SU-DHL-6 (cell line): ENCODE measurements at regions not wholly inside any gene's neighbourhood (a gene's known extent, or its start where the extent isn't known, plus 50 kb on each side); places are given as distances from the start of the nearest gene placed in this dataset.

Experiments
- H2AFZ ChIP-seq: fragments of 200-600 bp; sonication (generic); 2 replicates; pipeline ENCODE4 v1.6.1; 2014; ENCODE audit warnings: low read depth, mild to moderate bottlenecking, moderate library complexity, mixed read lengths, antibody characterized with exemption, low read length; ENCODE audit not compliant: severe bottlenecking
- H3F3A ChIP-seq: fragments of 200-600 bp; shearing (Covaris generic); 2 replicates; pipeline ENCODE4 v1.6.0; 2016; ENCODE audit warnings: antibody characterized with exemption, mild to moderate bottlenecking; ENCODE audit not compliant: insufficient read depth
- H3K27ac ChIP-seq: fragments of 200-600 bp; sonication (generic); 2 replicates; pipeline ENCODE4 v1.5.1; 2016; ENCODE audit warnings: low read depth, mild to moderate bottlenecking, low read length, moderate library complexity, mixed read lengths
- H3K27me3 ChIP-seq: fragments of 200-600 bp; sonication (generic), shearing (Covaris generic); 2 replicates; pipeline ENCODE4 v1.6.0; 2014; ENCODE audit warnings: mild to moderate bottlenecking, low read length
- H3K36me3 ChIP-seq: fragments of 200-600 bp; sonication (generic); 2 replicates; pipeline ENCODE4 v1.6.1; 2014; ENCODE audit warnings: mild to moderate bottlenecking, low read length, mixed read lengths
- H3K4me2 ChIP-seq: fragments of 300-600, 200-600 bp; shearing (Covaris generic), sonication (generic); 2 replicates; pipeline ENCODE4 v1.6.0; 2014; ENCODE audit warnings: low read length, low read depth, mild to moderate bottlenecking; ENCODE audit not compliant: poor library complexity, severe bottlenecking
- H3K4me3 ChIP-seq: fragments of 200-600 bp; sonication (generic); 2 replicates; pipeline ENCODE4 v1.5.1; 2014; ENCODE audit warnings: antibody characterized with exemption, low read length, mild to moderate bottlenecking, mixed read lengths; ENCODE audit not compliant: insufficient read depth, poor library complexity, severe bottlenecking
- H3K79me2 ChIP-seq: fragments of 200-600 bp; sonication (generic); 2 replicates; pipeline ENCODE4 v1.6.1; 2014; ENCODE audit warnings: mild to moderate bottlenecking, low read length, moderate library complexity; ENCODE audit not compliant: insufficient read depth
- H3K9ac ChIP-seq: fragments of 200-600 bp; sonication (generic); 2 replicates; pipeline ENCODE4 v1.7.0; 2014; ENCODE audit warnings: mild to moderate bottlenecking, low read length
- H3K9me2 ChIP-seq: fragments of 200-600 bp; sonication (generic); replicated peaks from 2 replicates; pipeline ENCODE4 v1.6.1; 2014; ENCODE audit warnings: low read length; ENCODE audit not compliant: insufficient read depth
- H3K9me3 ChIP-seq: fragments of 200-600 bp; sonication (generic); 2 replicates; pipeline ENCODE4 v1.6.1; 2014; ENCODE audit warnings: low read length, mixed read lengths; ENCODE audit not compliant: insufficient read depth
- H4K20me1 ChIP-seq: fragments of 200-600 bp; sonication (generic); 2 replicates; pipeline ENCODE4 v1.6.1; 2014; ENCODE audit warnings: low read depth, mild to moderate bottlenecking, antibody characterized with exemption, low read length, moderate library complexity, mixed read lengths
- EZH2phosphoT487 ChIP-seq: fragments of 200-600 bp; sonication (generic), shearing (Covaris generic); conservative IDR thresholded peaks from 2 replicates; pipeline ENCODE4 v1.6.1; 2018; ENCODE audit warnings: mild to moderate bottlenecking, antibody characterized with exemption, low read length, moderate library complexity, mixed read lengths
- TF ChIP-seq, protein P1 (sequence below): fragments of 200-600 bp; sonication (generic); IDR thresholded peaks from one replicate; pipeline ENCODE4 v1.5.1; 2017; ENCODE audit warnings: antibody characterized with exemption, mild to moderate bottlenecking, low read length, moderate library complexity; ENCODE audit not compliant: insufficient read depth, poor library complexity, severe bottlenecking

DNA sequence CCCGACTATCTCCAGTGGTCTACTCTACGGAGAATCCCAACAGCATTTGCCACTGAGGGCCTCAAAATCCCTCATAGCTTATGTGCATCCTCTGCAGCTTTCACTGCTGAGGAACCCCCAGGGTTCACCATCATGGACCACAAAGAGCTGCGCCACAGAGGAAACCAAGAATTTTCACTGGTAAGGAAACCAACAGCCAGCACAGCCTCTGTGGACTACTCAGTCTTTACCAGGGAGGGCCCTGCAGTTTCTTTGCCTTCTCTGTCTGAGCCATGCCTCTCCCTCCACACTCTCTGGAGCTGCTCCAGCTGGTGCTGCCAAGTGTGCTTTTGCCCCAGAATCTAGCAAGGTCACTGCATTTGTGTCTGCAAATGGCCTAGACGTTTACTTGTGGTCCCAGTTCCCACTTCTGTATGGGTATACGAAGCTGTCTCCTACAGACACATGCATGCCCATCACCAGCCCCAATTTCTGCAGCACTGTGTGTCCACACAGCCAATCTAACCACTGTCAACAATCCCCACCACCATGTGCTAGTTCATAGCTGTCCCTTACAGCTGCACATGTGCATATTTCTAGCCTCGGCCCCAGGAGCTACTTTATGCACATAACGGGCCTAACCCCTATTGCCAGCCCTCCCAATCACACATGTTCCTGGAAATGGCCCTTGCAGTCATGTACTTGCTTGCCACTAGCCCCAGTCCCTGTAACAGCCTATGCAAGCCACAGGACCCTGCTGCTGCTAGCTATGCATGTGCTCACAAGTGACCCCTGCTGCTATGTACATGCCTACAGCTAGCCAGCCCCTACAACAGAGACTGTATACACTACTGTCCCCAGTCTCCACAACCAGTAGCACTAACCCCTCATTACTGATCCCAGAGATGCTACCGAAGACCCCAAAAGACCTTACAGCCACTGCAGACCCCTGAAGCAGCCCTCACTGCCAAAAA is 1437.4 kb downstream of the CDH11 start:
- H4K20me1 ChIP-seq: no peaks in the 10 kb centered on the region
- H3F3A ChIP-seq: no peaks in the 10 kb centered on the region
- no peak overlapping the region for H2AFZ ChIP-seq
- no peaks in the 10 kb centered on the region for H3K9me3 ChIP-seq
- no peaks in the 10 kb centered on the region for H3K27me3 ChIP-seq
- H3K4me3 ChIP-seq: no peak overlapping the region
- no peaks in the 10 kb centered on the region for H3K79me2 ChIP-seq
- no peaks in the 10 kb centered on the region for H3K9me2 ChIP-seq
- H3K4me2 ChIP-seq: no peak overlapping the region
- H3K36me3 ChIP-seq: no peaks in the 10 kb centered on the region
- no peak overlapping the region for H3K9ac ChIP-seq
- TF ChIP-seq, protein P1, sequence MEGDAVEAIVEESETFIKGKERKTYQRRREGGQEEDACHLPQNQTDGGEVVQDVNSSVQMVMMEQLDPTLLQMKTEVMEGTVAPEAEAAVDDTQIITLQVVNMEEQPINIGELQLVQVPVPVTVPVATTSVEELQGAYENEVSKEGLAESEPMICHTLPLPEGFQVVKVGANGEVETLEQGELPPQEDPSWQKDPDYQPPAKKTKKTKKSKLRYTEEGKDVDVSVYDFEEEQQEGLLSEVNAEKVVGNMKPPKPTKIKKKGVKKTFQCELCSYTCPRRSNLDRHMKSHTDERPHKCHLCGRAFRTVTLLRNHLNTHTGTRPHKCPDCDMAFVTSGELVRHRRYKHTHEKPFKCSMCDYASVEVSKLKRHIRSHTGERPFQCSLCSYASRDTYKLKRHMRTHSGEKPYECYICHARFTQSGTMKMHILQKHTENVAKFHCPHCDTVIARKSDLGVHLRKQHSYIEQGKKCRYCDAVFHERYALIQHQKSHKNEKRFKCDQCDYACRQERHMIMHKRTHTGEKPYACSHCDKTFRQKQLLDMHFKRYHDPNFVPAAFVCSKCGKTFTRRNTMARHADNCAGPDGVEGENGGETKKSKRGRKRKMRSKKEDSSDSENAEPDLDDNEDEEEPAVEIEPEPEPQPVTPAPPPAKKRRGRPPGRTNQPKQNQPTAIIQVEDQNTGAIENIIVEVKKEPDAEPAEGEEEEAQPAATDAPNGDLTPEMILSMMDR: no peak
- TF ChIP-seq EZH2phosphoT487: no peak
- no peak overlapping the region for H3K27ac ChIP-seq

DNA sequence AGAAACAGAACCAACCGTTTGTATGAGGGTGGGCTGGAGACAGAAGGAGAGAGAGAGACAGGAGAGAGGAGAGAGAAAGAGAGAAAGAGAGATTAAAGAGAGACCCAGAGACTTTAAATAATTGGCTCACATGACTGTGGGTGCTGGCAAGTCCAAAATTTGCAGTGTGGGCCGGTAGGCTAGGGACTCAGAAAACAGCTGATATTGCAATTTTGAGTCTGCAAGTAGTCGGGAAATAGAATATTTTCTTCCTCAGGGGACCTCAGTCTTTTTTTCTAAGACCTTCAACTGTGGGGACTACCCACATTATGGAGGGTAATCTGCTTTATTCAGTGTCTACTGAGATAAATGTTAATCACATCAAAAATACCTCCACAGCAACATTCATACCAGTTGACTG is 1439.0 kb downstream of the CDH11 start:
- H3K9me2 ChIP-seq: no peaks in the 10 kb centered on the region
- H3K36me3 ChIP-seq: no peaks in the 10 kb centered on the region
- no peak overlapping the region for H3K27ac ChIP-seq
- H3K4me2 ChIP-seq: no peak overlapping the region
- TF ChIP-seq EZH2phosphoT487: no peak
- TF ChIP-seq, protein P1: no peak
- H3F3A ChIP-seq: no peaks in the 10 kb centered on the region
- H3K79me2 ChIP-seq: no peaks in the 10 kb centered on the region
- H3K9ac ChIP-seq: no peak overlapping the region
- H3K9me3 ChIP-seq: no peaks in the 10 kb centered on the region
- H3K27me3 ChIP-seq: no peaks in the 10 kb centered on the region
- no peaks in the 10 kb centered on the region for H4K20me1 ChIP-seq
- H2AFZ ChIP-seq: no peak overlapping the region
- H3K4me3 ChIP-seq: no peak overlapping the region

DNA sequence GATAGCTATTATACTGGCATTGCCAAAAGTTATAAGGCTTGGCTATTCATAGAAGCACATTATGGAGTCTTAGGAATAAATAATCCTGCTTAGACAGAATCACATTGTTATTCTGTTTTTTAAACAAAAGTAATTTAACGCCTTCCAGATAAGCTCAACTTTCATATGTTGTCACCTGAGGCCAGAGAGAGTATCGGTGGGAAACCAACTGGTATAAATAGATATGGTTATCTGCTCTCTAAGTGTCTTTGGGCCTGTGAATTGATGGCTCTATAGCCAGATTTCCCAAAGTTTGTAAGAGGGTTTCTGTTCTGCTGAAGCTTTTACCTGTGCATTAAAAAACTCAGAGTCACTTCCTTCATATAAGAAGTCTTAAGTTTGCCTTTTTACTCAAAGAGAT is 1449.4 kb downstream of the CDH11 start:
- no peaks in the 10 kb centered on the region for H3K9me3 ChIP-seq
- no peaks in the 10 kb centered on the region for H3F3A ChIP-seq
- H3K27me3 ChIP-seq: no peaks in the 10 kb centered on the region
- no peak overlapping the region for H3K4me2 ChIP-seq
- H3K79me2 ChIP-seq: no peaks in the 10 kb centered on the region
- no peaks in the 10 kb centered on the region for H3K36me3 ChIP-seq
- H4K20me1 ChIP-seq: no peaks in the 10 kb centered on the region
- H3K4me3 ChIP-seq: no peak overlapping the region
- H3K9me2 ChIP-seq: no peaks in the 10 kb centered on the region
- no peak overlapping the region for H2AFZ ChIP-seq
- H3K9ac ChIP-seq: no peak overlapping the region
- H3K27ac ChIP-seq: no peak overlapping the region
- TF ChIP-seq, protein P1: no peak
- TF ChIP-seq EZH2phosphoT487: no peak
